ENCODE measurements at regions not wholly inside any gene's neighbourhood (a gene's known extent, or its start where the extent isn't known, plus 50 kb on each side); places are given as distances from the start of the nearest gene placed in this dataset.
"Not testable (repeated sequence)": the region's sequence is repeated elsewhere in the genome, so short reads cannot be mapped to it uniquely, and the experiment has no call there.

- ATAC-seq (ENCODE audit: low read depth) (no peak), DNase-seq (no peak)
- H3K9me3 Mint-ChIP-seq: no peaks in the 10 kb centered on the region
- POLR2A ChIA-PET: no interaction called here
- H3K27ac Mint-ChIP-seq: no peak overlapping the region
- H3K27me3 Mint-ChIP-seq: peaks cover 23% of the 10 kb centered on the region
- H3K4me1 Mint-ChIP-seq: no peaks in the 10 kb centered on the region
- H3K36me3 Mint-ChIP-seq: no peaks in the 10 kb centered on the region
- no peak overlapping the region for H3K4me3 Mint-ChIP-seq
Observed at GRCh38 chr11:44361813-44362212, 51.9 kb upstream of the ALX4 start.

- Mint-ChIP-seq H3K27me3 (peaks cover 26% of the 10 kb centered on the region), H3K27ac (no peak overlapping the region), H3K4me1 (no peaks in the 10 kb centered on the region), H3K36me3 (no peaks in the 10 kb centered on the region), H3K9me3 (no peaks in the 10 kb centered on the region), H3K4me3 (no peak overlapping the region)
- DNase-seq: no peak
- POLR2A ChIA-PET: no interaction called here
- no peak for ATAC-seq (ENCODE audit: low read depth)
Observed at GRCh38 chr11:44363116-44363515, 53.2 kb upstream of the ALX4 start.

GRCh38 chr11:44364596-44364995 lies 54.7 kb upstream of the ALX4 start:
- no peaks in the 10 kb centered on the region for H3K4me1 Mint-ChIP-seq
- POLR2A ChIA-PET: no interaction called here
- ATAC-seq (ENCODE audit: low read depth): no peak
- no peak overlapping the region for H3K27ac Mint-ChIP-seq
- no peak for DNase-seq
- H3K36me3 Mint-ChIP-seq: no peaks in the 10 kb centered on the region
- no peaks in the 10 kb centered on the region for H3K9me3 Mint-ChIP-seq
- peaks cover 18% of the 10 kb centered on the region for H3K27me3 Mint-ChIP-seq
- no peak overlapping the region for H3K4me3 Mint-ChIP-seq

GRCh38 chr11:44365616-44366015 lies 55.7 kb upstream of the ALX4 start:
- Mint-ChIP-seq H3K27ac (no peak overlapping the region), H3K9me3 (no peaks in the 10 kb centered on the region), H3K4me3 (no peak overlapping the region), H3K4me1 (no peaks in the 10 kb centered on the region), H3K36me3 (no peaks in the 10 kb centered on the region), H3K27me3 (peaks cover 18% of the 10 kb centered on the region)
- ATAC-seq (ENCODE audit: low read depth): no peak
- no peak for DNase-seq
- POLR2A ChIA-PET: no interaction called here

GRCh38 chr11:44366026-44366425 lies 56.1 kb upstream of the ALX4 start:
- Mint-ChIP-seq H3K27me3 (peaks cover 18% of the 10 kb centered on the region), H3K4me1 (no peaks in the 10 kb centered on the region), H3K4me3 (no peak overlapping the region), H3K27ac (no peak overlapping the region), H3K9me3 (no peaks in the 10 kb centered on the region), H3K36me3 (no peaks in the 10 kb centered on the region)
- POLR2A ChIA-PET: no interaction called here
- no peak for DNase-seq
- no peak for ATAC-seq (ENCODE audit: low read depth)

GRCh38 chr11:44366741-44367140 lies 56.8 kb upstream of the ALX4 start:
- Mint-ChIP-seq H3K27ac (no peak overlapping the region), H3K9me3 (no peaks in the 10 kb centered on the region), H3K4me1 (no peaks in the 10 kb centered on the region), H3K36me3 (no peaks in the 10 kb centered on the region), H3K27me3 (peaks cover 12% of the 10 kb centered on the region), H3K4me3 (no peak overlapping the region)
- POLR2A ChIA-PET: no interaction called here
- DNase-seq (no peak), ATAC-seq (ENCODE audit: low read depth) (no peak)

- ATAC-seq (ENCODE audit: low read depth): no peak
- POLR2A ChIA-PET: no interaction called here
Observed at GRCh38 chr11:44367452-44367851, 57.5 kb upstream of the ALX4 start.

GRCh38 chr11:44368886-44369285 lies 58.9 kb upstream of the ALX4 start:
- Mint-ChIP-seq H3K27ac (no peak overlapping the region), H3K27me3 (peaks cover 6% of the 10 kb centered on the region), H3K9me3 (no peaks in the 10 kb centered on the region), H3K36me3 (no peaks in the 10 kb centered on the region), H3K4me1 (peaks cover 4% of the 10 kb centered on the region), H3K4me3 (no peak overlapping the region)
- no peak for ATAC-seq (ENCODE audit: low read depth)
- POLR2A ChIA-PET: no interaction called here
- DNase-seq: no peak

More at GRCh38 chr11:44367452-44367851, 57.5 kb upstream of the ALX4 start:
- Mint-ChIP-seq H3K4me3 (no peak overlapping the region), H3K4me1 (no peaks in the 10 kb centered on the region), H3K27ac (no peak overlapping the region), H3K9me3 (no peaks in the 10 kb centered on the region), H3K27me3 (peaks cover 11% of the 10 kb centered on the region), H3K36me3 (no peaks in the 10 kb centered on the region)
- no peak for DNase-seq

- ATAC-seq (ENCODE audit: low read depth); H3K36me3 Mint-ChIP-seq; H3K27me3 Mint-ChIP-seq; H3K27ac Mint-ChIP-seq; POLR2A ChIA-PET; H3K4me1 Mint-ChIP-seq; DNase-seq; H3K9me3 Mint-ChIP-seq; H3K4me3 Mint-ChIP-seq: not testable (repeated sequence)
Observed at GRCh38 chr11:44371042-44371441, 61.1 kb upstream of the ALX4 start.

- H3K9me3 Mint-ChIP-seq: no peaks in the 10 kb centered on the region
- no peaks in the 10 kb centered on the region for H3K36me3 Mint-ChIP-seq
- ATAC-seq (ENCODE audit: low read depth) (no peak), DNase-seq (no peak)
- POLR2A ChIA-PET: no interaction called here
- H3K27me3 Mint-ChIP-seq: peaks cover 3% of the 10 kb centered on the region
- peaks cover 4% of the 10 kb centered on the region for H3K4me1 Mint-ChIP-seq
- H3K27ac Mint-ChIP-seq: no peak overlapping the region
- H3K4me3 Mint-ChIP-seq: no peak overlapping the region
Observed at GRCh38 chr11:44371706-44372105, 61.8 kb upstream of the ALX4 start.

GRCh38 chr11:44372989-44373388 lies 63.0 kb upstream of the ALX4 start:
- Mint-ChIP-seq H3K27me3 (peaks cover under 1% of the 10 kb centered on the region), H3K4me3 (no peak overlapping the region)

GRCh38 chr11:44374001-44374400 lies 64.1 kb upstream of the ALX4 start:
- Mint-ChIP-seq H3K27me3 (peaks cover 2% of the 10 kb centered on the region), H3K4me3 (no peak overlapping the region), H3K36me3 (no peaks in the 10 kb centered on the region), H3K27ac (no peak overlapping the region), H3K4me1 (peaks cover 4% of the 10 kb centered on the region), H3K9me3 (no peaks in the 10 kb centered on the region)
- DNase-seq: no peak
- POLR2A ChIA-PET: no interaction called here
- ATAC-seq (ENCODE audit: low read depth): no peak

More at GRCh38 chr11:44372989-44373388, 63.0 kb upstream of the ALX4 start:
- POLR2A ChIA-PET: no interaction called here
- peaks cover 4% of the 10 kb centered on the region for H3K4me1 Mint-ChIP-seq
- DNase-seq: no peak
- no peaks in the 10 kb centered on the region for H3K36me3 Mint-ChIP-seq
- H3K9me3 Mint-ChIP-seq: no peaks in the 10 kb centered on the region
- no peak for ATAC-seq (ENCODE audit: low read depth)
- no peak overlapping the region for H3K27ac Mint-ChIP-seq

- Mint-ChIP-seq H3K27me3 (peaks cover 2% of the 10 kb centered on the region), H3K36me3 (no peaks in the 10 kb centered on the region), H3K4me1 (peaks cover 4% of the 10 kb centered on the region), H3K27ac (no peak overlapping the region), H3K9me3 (no peaks in the 10 kb centered on the region), H3K4me3 (no peak overlapping the region)
- no peak for ATAC-seq (ENCODE audit: low read depth)
- POLR2A ChIA-PET: no interaction called here
- DNase-seq: no peak
Observed at GRCh38 chr11:44376423-44376822, 66.5 kb upstream of the ALX4 start.

- POLR2A ChIA-PET: no interaction called here
- H3K27me3 Mint-ChIP-seq: peaks cover 2% of the 10 kb centered on the region
- no peak for ATAC-seq (ENCODE audit: low read depth)
- H3K4me1 Mint-ChIP-seq: peaks cover 4% of the 10 kb centered on the region
- no peak overlapping the region for H3K4me3 Mint-ChIP-seq
- no peaks in the 10 kb centered on the region for H3K36me3 Mint-ChIP-seq
- no peak overlapping the region for H3K27ac Mint-ChIP-seq
- no peaks in the 10 kb centered on the region for H3K9me3 Mint-ChIP-seq
- DNase-seq: no peak
Observed at GRCh38 chr11:44377121-44377520, 67.2 kb upstream of the ALX4 start.

- H3K27ac Mint-ChIP-seq: no peak overlapping the region
- ATAC-seq (ENCODE audit: low read depth) (no peak), DNase-seq (no peak)
- peaks cover 2% of the 10 kb centered on the region for H3K27me3 Mint-ChIP-seq
- POLR2A ChIA-PET: no interaction called here
- no peak overlapping the region for H3K4me3 Mint-ChIP-seq
- peaks cover 4% of the 10 kb centered on the region for H3K4me1 Mint-ChIP-seq
- H3K9me3 Mint-ChIP-seq: no peaks in the 10 kb centered on the region
- H3K36me3 Mint-ChIP-seq: no peaks in the 10 kb centered on the region
Observed at GRCh38 chr11:44377914-44378321, 68.0 kb upstream of the ALX4 start.
